ENCODE measurements at regions not wholly inside any gene's neighbourhood (a gene's known extent, or its start where the extent isn't known, plus 50 kb on each side); places are given as distances from the start of the nearest gene placed in this dataset.

DNA sequence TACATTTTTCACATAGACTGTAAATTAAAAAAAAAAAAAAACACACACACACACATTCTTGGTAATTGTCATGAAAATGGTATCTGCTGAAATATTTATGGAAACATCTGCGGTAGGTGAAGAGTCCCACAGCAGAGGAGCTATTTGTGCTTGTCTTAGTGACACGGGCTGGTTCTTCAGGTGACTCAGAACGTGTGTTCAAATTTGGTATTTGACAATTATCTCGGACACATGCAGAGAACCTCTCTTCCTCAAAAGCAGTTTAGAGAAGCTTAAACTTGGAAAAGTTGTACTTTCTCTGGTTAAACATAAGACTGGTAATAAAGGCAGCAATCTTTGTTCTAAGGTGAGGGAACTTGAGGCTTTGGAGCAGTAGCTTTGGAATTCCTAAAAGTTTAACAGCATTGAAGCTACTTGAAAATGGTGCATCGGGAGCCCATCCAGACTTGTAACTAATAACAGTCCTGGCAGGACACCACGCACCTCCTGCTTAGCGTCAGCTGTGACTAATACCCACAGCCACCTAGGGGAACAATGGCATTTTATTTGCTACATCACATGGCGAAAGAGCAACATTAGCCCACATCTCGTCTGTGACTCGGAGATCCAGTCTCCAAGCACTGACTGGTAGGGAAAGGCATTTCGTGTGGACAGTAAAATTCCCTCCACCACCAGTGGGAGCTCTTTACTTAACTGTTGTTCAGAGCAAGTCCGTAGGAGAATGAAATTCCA is 1505.1 kb upstream of the SLC10A2 start:
- Histone ChIP-seq H3K9me3 (ENCODE audit: control insufficient read depth, insufficient read depth, low read length) (no peaks in the 10 kb centered on the region), H3K4me3 (ENCODE audit: low read length) (no peak overlapping the region), H3K4me1 (ENCODE audit: control insufficient read depth, low read length) (no peaks in the 10 kb centered on the region), H3K79me2 (ENCODE audit: control insufficient read depth, low read length) (no peaks in the 10 kb centered on the region), H3K4me2 (ENCODE audit: low read length) (no peak overlapping the region), H3K27ac (ENCODE audit: low read depth, low read length) (no peak overlapping the region), H3K27me3 (ENCODE audit: control insufficient read depth, low read length) (no peaks in the 10 kb centered on the region), H3K9me2 (replicated peaks; ENCODE audit: control insufficient read depth, low read length) (no peaks in the 10 kb centered on the region), H4K20me1 (ENCODE audit: control insufficient read depth, insufficient read depth, low read depth, low read length) (no peaks in the 10 kb centered on the region), H3K36me3 (ENCODE audit: control insufficient read depth, low read length) (no peaks in the 10 kb centered on the region), H3F3A (ENCODE audit: control insufficient read depth, insufficient read depth) (no peaks in the 10 kb centered on the region)
- TF ChIP-seq, protein P1, sequence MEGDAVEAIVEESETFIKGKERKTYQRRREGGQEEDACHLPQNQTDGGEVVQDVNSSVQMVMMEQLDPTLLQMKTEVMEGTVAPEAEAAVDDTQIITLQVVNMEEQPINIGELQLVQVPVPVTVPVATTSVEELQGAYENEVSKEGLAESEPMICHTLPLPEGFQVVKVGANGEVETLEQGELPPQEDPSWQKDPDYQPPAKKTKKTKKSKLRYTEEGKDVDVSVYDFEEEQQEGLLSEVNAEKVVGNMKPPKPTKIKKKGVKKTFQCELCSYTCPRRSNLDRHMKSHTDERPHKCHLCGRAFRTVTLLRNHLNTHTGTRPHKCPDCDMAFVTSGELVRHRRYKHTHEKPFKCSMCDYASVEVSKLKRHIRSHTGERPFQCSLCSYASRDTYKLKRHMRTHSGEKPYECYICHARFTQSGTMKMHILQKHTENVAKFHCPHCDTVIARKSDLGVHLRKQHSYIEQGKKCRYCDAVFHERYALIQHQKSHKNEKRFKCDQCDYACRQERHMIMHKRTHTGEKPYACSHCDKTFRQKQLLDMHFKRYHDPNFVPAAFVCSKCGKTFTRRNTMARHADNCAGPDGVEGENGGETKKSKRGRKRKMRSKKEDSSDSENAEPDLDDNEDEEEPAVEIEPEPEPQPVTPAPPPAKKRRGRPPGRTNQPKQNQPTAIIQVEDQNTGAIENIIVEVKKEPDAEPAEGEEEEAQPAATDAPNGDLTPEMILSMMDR (IDR thresholded peaks at IDR 0.05; ENCODE audit: low read depth, low read length, poor library complexity, severe bottlenecking): no peak
- no peak for TF ChIP-seq EZH2phosphoT487 (IDR thresholded peaks at IDR 0.05; ENCODE audit: borderline replicate concordance, low read length)

DNA sequence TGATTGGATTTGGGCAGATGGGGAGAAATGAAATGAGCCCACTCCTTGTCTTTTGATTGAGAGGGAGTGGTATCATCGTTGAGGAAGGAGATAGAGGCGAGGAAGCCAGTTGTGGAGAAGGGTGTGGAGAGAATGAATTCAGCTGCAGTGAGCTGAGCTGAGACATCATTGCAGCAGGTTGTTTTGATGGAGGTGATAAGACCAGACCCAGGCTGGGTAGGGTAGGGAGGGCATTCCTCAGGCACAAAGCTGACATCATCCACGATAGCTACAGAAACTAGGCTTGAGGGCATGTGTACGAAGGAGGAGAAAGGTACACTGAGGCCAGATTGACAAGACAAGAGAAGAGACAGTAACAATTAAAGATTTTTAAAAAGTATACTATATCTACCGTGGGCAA is 1500.9 kb upstream of the SLC10A2 start:
- no peaks in the 10 kb centered on the region for H3F3A ChIP-seq (ENCODE audit: control insufficient read depth, insufficient read depth)
- no peak overlapping the region for H3K4me2 ChIP-seq (ENCODE audit: low read length)
- H3K79me2 ChIP-seq (ENCODE audit: control insufficient read depth, low read length): no peaks in the 10 kb centered on the region
- no peaks in the 10 kb centered on the region for H4K20me1 ChIP-seq (ENCODE audit: control insufficient read depth, insufficient read depth, low read depth, low read length)
- H3K27me3 ChIP-seq (ENCODE audit: control insufficient read depth, low read length): no peaks in the 10 kb centered on the region
- no peak overlapping the region for H3K4me3 ChIP-seq (ENCODE audit: low read length)
- no peaks in the 10 kb centered on the region for H3K9me2 ChIP-seq (replicated peaks; ENCODE audit: control insufficient read depth, low read length)
- no peak overlapping the region for H3K27ac ChIP-seq (ENCODE audit: low read depth, low read length)
- no peak for TF ChIP-seq EZH2phosphoT487 (IDR thresholded peaks at IDR 0.05; ENCODE audit: borderline replicate concordance, low read length)
- TF ChIP-seq, protein P1 (IDR thresholded peaks at IDR 0.05; ENCODE audit: low read depth, low read length, poor library complexity, severe bottlenecking): no peak
- no peaks in the 10 kb centered on the region for H3K36me3 ChIP-seq (ENCODE audit: control insufficient read depth, low read length)
- 0 out of 2 replicates have a peak, but pooled peaks cover 3% of the 10 kb centered on the region for H3K9me3 ChIP-seq (ENCODE audit: control insufficient read depth, insufficient read depth, low read length)
- H3K4me1 ChIP-seq (ENCODE audit: control insufficient read depth, low read length): no peaks in the 10 kb centered on the region

DNA sequence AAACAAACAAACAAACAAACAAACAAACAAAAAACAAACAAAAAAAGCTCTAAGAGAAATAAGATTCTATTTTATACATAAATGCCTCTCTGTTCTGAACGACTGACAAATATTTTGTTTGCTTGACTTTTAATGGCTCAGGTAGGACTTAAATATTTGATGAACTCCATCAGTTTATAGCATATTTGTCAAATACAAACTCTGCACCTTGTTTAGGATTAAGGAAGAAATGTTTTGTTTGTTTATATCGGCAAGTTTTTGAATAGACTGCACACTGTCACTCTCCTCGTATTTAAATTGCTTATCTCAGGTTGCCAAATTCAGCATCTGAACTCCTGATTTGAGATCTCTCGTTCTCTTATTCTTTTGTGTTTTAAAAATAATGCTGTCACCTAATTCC is 1499.7 kb upstream of the SLC10A2 start:
- Histone ChIP-seq H3K4me3 (ENCODE audit: low read length) (no peak overlapping the region), H3F3A (ENCODE audit: control insufficient read depth, insufficient read depth) (no peaks in the 10 kb centered on the region), H4K20me1 (ENCODE audit: control insufficient read depth, insufficient read depth, low read depth, low read length) (no peaks in the 10 kb centered on the region), H3K27ac (ENCODE audit: low read depth, low read length) (no peak overlapping the region), H3K79me2 (ENCODE audit: control insufficient read depth, low read length) (no peaks in the 10 kb centered on the region), H3K9me2 (replicated peaks; ENCODE audit: control insufficient read depth, low read length) (no peaks in the 10 kb centered on the region), H3K4me1 (ENCODE audit: control insufficient read depth, low read length) (no peaks in the 10 kb centered on the region), H3K27me3 (ENCODE audit: control insufficient read depth, low read length) (no peaks in the 10 kb centered on the region), H3K9me3 (ENCODE audit: control insufficient read depth, insufficient read depth, low read length) (0 out of 2 replicates have a peak, but pooled peaks cover 3% of the 10 kb centered on the region), H3K4me2 (ENCODE audit: low read length) (no peak overlapping the region), H3K36me3 (ENCODE audit: control insufficient read depth, low read length) (no peaks in the 10 kb centered on the region)
- TF ChIP-seq, protein P1 (IDR thresholded peaks at IDR 0.05; ENCODE audit: low read depth, low read length, poor library complexity, severe bottlenecking): no peak
- TF ChIP-seq EZH2phosphoT487 (IDR thresholded peaks at IDR 0.05; ENCODE audit: borderline replicate concordance, low read length): no peak
